ENCODE measurements at regions not wholly inside any gene's neighbourhood (a gene's known extent, or its start where the extent isn't known, plus 50 kb on each side); places are given as distances from the start of the nearest gene placed in this dataset.

DNA sequence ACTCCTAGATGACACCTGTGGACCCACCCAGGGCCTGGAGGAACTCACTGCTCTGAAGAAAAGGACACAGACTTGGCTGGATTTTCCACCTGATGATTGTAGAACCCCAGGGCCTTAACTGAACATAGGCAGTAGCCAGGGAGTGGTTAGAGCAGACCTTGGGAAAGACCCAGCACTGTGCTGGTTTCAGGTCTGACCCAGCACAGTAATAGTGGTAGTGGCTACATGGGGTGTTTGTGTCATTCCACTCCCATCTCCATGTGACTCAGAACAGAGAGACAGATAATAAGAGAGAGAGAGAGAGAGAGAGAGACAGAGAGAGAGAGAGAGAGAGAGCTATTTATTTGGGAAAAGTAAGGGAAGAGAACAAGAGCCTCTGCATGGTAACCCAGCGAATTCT is 239.1 kb upstream of the MEOX2 start:
- TF ChIP-seq, protein P1, sequence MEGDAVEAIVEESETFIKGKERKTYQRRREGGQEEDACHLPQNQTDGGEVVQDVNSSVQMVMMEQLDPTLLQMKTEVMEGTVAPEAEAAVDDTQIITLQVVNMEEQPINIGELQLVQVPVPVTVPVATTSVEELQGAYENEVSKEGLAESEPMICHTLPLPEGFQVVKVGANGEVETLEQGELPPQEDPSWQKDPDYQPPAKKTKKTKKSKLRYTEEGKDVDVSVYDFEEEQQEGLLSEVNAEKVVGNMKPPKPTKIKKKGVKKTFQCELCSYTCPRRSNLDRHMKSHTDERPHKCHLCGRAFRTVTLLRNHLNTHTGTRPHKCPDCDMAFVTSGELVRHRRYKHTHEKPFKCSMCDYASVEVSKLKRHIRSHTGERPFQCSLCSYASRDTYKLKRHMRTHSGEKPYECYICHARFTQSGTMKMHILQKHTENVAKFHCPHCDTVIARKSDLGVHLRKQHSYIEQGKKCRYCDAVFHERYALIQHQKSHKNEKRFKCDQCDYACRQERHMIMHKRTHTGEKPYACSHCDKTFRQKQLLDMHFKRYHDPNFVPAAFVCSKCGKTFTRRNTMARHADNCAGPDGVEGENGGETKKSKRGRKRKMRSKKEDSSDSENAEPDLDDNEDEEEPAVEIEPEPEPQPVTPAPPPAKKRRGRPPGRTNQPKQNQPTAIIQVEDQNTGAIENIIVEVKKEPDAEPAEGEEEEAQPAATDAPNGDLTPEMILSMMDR (IDR thresholded peaks at IDR 0.05; ENCODE audit: low read depth, low read length) = no peak
- TF ChIP-seq POLR2A (IDR thresholded peaks at IDR 0.05; ENCODE audit: extremely low read depth, insufficient read length) (no peak), MYC (IDR thresholded peaks at IDR 0.05; ENCODE audit: low read depth, low read length) (no peak)
- TF ChIP-seq, protein P2, sequence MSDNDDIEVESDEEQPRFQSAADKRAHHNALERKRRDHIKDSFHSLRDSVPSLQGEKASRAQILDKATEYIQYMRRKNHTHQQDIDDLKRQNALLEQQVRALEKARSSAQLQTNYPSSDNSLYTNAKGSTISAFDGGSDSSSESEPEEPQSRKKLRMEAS (IDR thresholded peaks at IDR 0.05; ENCODE audit: low read depth, low read length) = no peak

All from NB4 (cell line).